ENCODE measurements at regions not wholly inside any gene's neighbourhood (a gene's known extent, or its start where the extent isn't known, plus 50 kb on each side); places are given as distances from the start of the nearest gene placed in this dataset.

- Histone ChIP-seq H3K9me3 (no peaks in the 10 kb centered on the region), H3K4me3 (no peak overlapping the region), H3K27me3 (no peaks in the 10 kb centered on the region), H3K27ac (peak overlapping the region in 3 of 4 donors; percentile 59 to 67 (median 60)), H3K4me1 (peaks cover 0 to 17% (median 0%) of the 10 kb centered on the region in 3 donors), H3K36me3 (no peaks in the 10 kb centered on the region)
- WGBS, 2 donors (ENCODE audit: low coverage in 1 of 2): 23 to 39% methylated on average over 11 of the region's 11 CpGs
- peak; percentile 88 for ATAC-seq
- TF ChIP-seq POLR2A (IDR thresholded peaks at IDR 0.05): no peak
- TF ChIP-seq POLR2AphosphoS5 (IDR thresholded peaks at IDR 0.05): peak; percentile 52
- no peak for TF ChIP-seq CTCF (IDR thresholded peaks at IDR 0.05)
- TF ChIP-seq EP300 (IDR thresholded peaks at IDR 0.05): no peak
These were observed 292.0 kb upstream of the SLCO3A1 start for GRCh38 chr15:91561371-91562100.

- H3K4me3 ChIP-seq: no peak overlapping the region
- no peaks in the 10 kb centered on the region for H3K27me3 ChIP-seq
- peaks cover 0 to 17% (median 0%) of the 10 kb centered on the region in 3 donors for H3K4me1 ChIP-seq
- H3K27ac ChIP-seq: no peak overlapping the region
- no peaks in the 10 kb centered on the region for H3K9me3 ChIP-seq
- no peak for ATAC-seq
- TF ChIP-seq POLR2AphosphoS5 (IDR thresholded peaks at IDR 0.05): no peak
- no peak for TF ChIP-seq CTCF (IDR thresholded peaks at IDR 0.05)
- no peak for TF ChIP-seq EP300 (IDR thresholded peaks at IDR 0.05)
- no peak for TF ChIP-seq POLR2A (IDR thresholded peaks at IDR 0.05)
- 52 to 57% methylated on average over 2 of the region's 2 CpGs for WGBS, 2 donors (ENCODE audit: low coverage in 1 of 2)
- no peaks in the 10 kb centered on the region for H3K36me3 ChIP-seq
These were observed 290.8 kb upstream of the SLCO3A1 start for GRCh38 chr15:91562698-91563097.

- Histone ChIP-seq H3K9me3 (no peaks in the 10 kb centered on the region), H3K27me3 (no peaks in the 10 kb centered on the region), H3K4me1 (peaks cover 0 to 17% (median 0%) of the 10 kb centered on the region in 3 donors), H3K36me3 (no peaks in the 10 kb centered on the region), H3K4me3 (no peak overlapping the region), H3K27ac (no peak overlapping the region)
- TF ChIP-seq EP300 (IDR thresholded peaks at IDR 0.05) (no peak), CTCF (IDR thresholded peaks at IDR 0.05) (no peak), POLR2A (IDR thresholded peaks at IDR 0.05) (no peak), POLR2AphosphoS5 (IDR thresholded peaks at IDR 0.05) (no peak)
- ATAC-seq: no peak
- 60 to 76% methylated on average over 3 of the region's 3 CpGs for WGBS, 2 donors (ENCODE audit: low coverage in 1 of 2)
These were observed 288.9 kb upstream of the SLCO3A1 start for GRCh38 chr15:91564631-91565030.

GRCh38 chr15:91566141-91566540, 287.4 kb upstream of the SLCO3A1 start:
- Histone ChIP-seq H3K4me3 (no peak overlapping the region), H3K27ac (no peak overlapping the region), H3K4me1 (peaks cover 0 to 14% (median 0%) of the 10 kb centered on the region in 3 donors), H3K36me3 (no peaks in the 10 kb centered on the region), H3K9me3 (no peaks in the 10 kb centered on the region), H3K27me3 (peaks cover 6% of the 10 kb centered on the region)
- 74 to 81% methylated on average over 4 of the region's 4 CpGs for WGBS, 2 donors (ENCODE audit: low coverage in 1 of 2)
- no peak for TF ChIP-seq POLR2A (IDR thresholded peaks at IDR 0.05)
- ATAC-seq: no peak

- H3K36me3 ChIP-seq: no peaks in the 10 kb centered on the region
- WGBS, 2 donors (ENCODE audit: low coverage in 1 of 2): 79 to 83% methylated on average over 2 of the region's 2 CpGs
- H3K27me3 ChIP-seq: peaks cover 16% of the 10 kb centered on the region
- no peak overlapping the region for H3K4me3 ChIP-seq
- TF ChIP-seq POLR2AphosphoS5 (IDR thresholded peaks at IDR 0.05): no peak
- no peak for TF ChIP-seq CTCF (IDR thresholded peaks at IDR 0.05)
- no peak for TF ChIP-seq EP300 (IDR thresholded peaks at IDR 0.05)
- no peak for TF ChIP-seq POLR2A (IDR thresholded peaks at IDR 0.05)
- H3K9me3 ChIP-seq: no peaks in the 10 kb centered on the region
- no peak overlapping the region for H3K27ac ChIP-seq
- no peak for ATAC-seq
- no peaks in the 10 kb centered on the region for H3K4me1 ChIP-seq
These were observed 285.5 kb upstream of the SLCO3A1 start for GRCh38 chr15:91568036-91568435.

Data from gastroesophageal sphincter (tissue), 4 donors.